ENCODE measurements at regions not wholly inside any gene's neighbourhood (a gene's known extent, or its start where the extent isn't known, plus 50 kb on each side); places are given as distances from the start of the nearest gene placed in this dataset.

DNA sequence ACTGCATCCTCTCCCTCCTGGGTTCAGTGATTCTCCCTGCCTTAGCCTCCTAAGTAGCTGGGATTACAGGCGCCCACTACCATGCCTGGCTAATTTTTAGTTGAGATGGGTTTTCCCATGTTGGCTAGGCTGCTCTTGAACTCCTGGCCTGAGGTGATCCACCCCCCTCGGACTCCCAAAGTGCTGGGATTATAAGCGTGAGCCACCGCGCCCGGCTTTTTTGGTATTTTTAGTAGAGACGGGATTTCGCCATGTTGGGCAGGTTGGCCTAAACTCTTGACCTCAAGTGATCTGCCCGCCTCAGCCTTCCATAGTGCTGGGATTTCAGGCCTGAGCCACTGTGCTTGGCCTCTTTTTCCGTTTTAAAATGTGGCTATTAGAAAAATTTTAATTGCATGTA lies 343.8 kb upstream of the RBFOX1 start:
- no peaks in the 10 kb centered on the region for H3K4me1 ChIP-seq (replicated peaks)
- no peak overlapping the region for H3K27ac ChIP-seq
- H3K27me3 ChIP-seq (replicated peaks; ENCODE audit: insufficient read depth): no peaks in the 10 kb centered on the region
- H3K4me3 ChIP-seq: no peak overlapping the region
- intact Hi-C loops (cut with DNase I): no loop called here
- WGBS: 95% methylated on average over 10 of the region's 10 CpGs
- TF ChIP-seq POLR2A (IDR thresholded peaks at IDR 0.05): no peak
- TF ChIP-seq, protein P1, sequence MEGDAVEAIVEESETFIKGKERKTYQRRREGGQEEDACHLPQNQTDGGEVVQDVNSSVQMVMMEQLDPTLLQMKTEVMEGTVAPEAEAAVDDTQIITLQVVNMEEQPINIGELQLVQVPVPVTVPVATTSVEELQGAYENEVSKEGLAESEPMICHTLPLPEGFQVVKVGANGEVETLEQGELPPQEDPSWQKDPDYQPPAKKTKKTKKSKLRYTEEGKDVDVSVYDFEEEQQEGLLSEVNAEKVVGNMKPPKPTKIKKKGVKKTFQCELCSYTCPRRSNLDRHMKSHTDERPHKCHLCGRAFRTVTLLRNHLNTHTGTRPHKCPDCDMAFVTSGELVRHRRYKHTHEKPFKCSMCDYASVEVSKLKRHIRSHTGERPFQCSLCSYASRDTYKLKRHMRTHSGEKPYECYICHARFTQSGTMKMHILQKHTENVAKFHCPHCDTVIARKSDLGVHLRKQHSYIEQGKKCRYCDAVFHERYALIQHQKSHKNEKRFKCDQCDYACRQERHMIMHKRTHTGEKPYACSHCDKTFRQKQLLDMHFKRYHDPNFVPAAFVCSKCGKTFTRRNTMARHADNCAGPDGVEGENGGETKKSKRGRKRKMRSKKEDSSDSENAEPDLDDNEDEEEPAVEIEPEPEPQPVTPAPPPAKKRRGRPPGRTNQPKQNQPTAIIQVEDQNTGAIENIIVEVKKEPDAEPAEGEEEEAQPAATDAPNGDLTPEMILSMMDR (IDR thresholded peaks at IDR 0.05): no peak
- no peak for TF ChIP-seq POLR2AphosphoS5 (IDR thresholded peaks at IDR 0.05)
- no peak for DNase-seq (ENCODE audit: low spot score)
- H3K36me3 ChIP-seq: no peaks in the 10 kb centered on the region
- H3K9me3 ChIP-seq: no peaks in the 10 kb centered on the region

DNA sequence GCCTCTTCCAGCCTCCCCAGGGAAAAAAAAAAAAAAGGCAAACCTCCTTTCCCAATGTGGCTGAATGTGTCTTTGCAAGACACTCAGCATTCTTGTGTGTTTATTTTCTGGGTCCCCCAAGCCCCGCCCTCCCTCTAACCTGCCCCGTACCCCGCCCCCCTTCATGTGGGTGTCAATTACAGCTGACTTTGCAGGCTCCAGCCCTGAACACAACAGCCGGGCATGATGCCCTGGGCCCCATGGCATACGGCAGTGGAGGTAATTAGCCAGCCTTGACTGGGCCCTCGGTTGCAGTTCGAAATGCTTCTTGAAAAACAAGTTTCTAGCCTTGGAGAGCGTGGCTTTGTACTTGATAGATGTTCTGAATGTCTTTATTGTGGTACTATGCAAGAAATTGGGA lies 354.7 kb upstream of the RBFOX1 start:
- no peak for DNase-seq (ENCODE audit: low spot score)
- Histone ChIP-seq H3K27me3 (replicated peaks; ENCODE audit: insufficient read depth) (no peaks in the 10 kb centered on the region), H3K27ac (no peak overlapping the region), H3K36me3 (no peaks in the 10 kb centered on the region), H3K4me3 (no peak overlapping the region), H3K4me1 (replicated peaks) (no peaks in the 10 kb centered on the region), H3K9me3 (no peaks in the 10 kb centered on the region)
- intact Hi-C loops (cut with DNase I): no loop called here
- TF ChIP-seq, protein P1 (IDR thresholded peaks at IDR 0.05): no peak
- TF ChIP-seq POLR2A (IDR thresholded peaks at IDR 0.05) (no peak), POLR2AphosphoS5 (IDR thresholded peaks at IDR 0.05) (no peak)
- WGBS: 24% methylated on average over 8 of the region's 8 CpGs

DNA sequence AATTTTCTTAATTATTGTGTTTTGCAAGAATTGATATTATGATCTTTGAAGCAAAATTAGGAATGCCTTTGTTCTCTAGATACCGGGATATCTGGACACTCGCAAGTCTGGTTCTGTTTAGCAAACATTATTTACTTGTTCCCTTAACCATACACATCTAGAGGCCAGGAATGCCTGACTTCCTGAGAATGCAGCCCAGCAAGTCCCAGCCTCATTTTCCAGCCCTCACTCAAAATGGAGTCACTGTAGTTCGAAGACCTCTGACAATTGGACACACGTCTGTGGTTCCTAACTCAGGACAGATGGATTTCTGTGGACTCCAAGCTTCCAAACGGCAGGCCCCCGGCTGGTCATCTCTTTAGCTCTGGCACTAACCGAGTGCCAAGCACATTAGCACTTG lies 355.4 kb upstream of the RBFOX1 start:
- TF ChIP-seq POLR2AphosphoS5 (IDR thresholded peaks at IDR 0.05) (no peak), POLR2A (IDR thresholded peaks at IDR 0.05) (no peak)
- TF ChIP-seq, protein P1 (IDR thresholded peaks at IDR 0.05): no peak
- Histone ChIP-seq H3K4me3 (no peak overlapping the region), H3K27me3 (replicated peaks; ENCODE audit: insufficient read depth) (no peaks in the 10 kb centered on the region), H3K4me1 (replicated peaks) (no peaks in the 10 kb centered on the region), H3K9me3 (no peaks in the 10 kb centered on the region), H3K27ac (no peak overlapping the region), H3K36me3 (no peaks in the 10 kb centered on the region)
- no peak for DNase-seq (ENCODE audit: low spot score)
- 54% methylated on average over 7 of the region's 7 CpGs for WGBS
- intact Hi-C loops (cut with DNase I): no loop called here

DNA sequence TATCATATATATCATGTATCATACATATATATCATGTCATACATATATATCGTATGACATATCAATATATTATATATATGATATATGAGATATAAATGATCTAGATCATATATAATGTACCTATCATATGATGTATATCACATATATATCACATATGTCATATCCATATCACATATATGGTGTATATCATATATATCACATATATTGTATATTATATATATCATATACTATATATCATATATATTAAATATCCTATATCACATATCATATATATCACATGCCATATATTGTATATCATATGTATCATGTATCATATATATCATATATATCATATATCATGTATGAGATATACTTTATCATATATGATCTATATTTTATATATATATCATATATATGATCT lies 355.9 kb upstream of the RBFOX1 start:
- H3K27ac ChIP-seq: no peak overlapping the region
- H3K27me3 ChIP-seq (replicated peaks; ENCODE audit: insufficient read depth): no peaks in the 10 kb centered on the region
- 92% methylated on average over 1 of the region's 1 CpG for WGBS
- no peaks in the 10 kb centered on the region for H3K9me3 ChIP-seq
- intact Hi-C loops (cut with DNase I): no loop called here
- TF ChIP-seq, protein P1 (IDR thresholded peaks at IDR 0.05): no peak
- TF ChIP-seq POLR2AphosphoS5 (IDR thresholded peaks at IDR 0.05) (no peak), POLR2A (IDR thresholded peaks at IDR 0.05) (no peak)
- no peak overlapping the region for H3K4me3 ChIP-seq
- DNase-seq (ENCODE audit: low spot score): no peak
- H3K4me1 ChIP-seq (replicated peaks): no peaks in the 10 kb centered on the region
- H3K36me3 ChIP-seq: no peaks in the 10 kb centered on the region

DNA sequence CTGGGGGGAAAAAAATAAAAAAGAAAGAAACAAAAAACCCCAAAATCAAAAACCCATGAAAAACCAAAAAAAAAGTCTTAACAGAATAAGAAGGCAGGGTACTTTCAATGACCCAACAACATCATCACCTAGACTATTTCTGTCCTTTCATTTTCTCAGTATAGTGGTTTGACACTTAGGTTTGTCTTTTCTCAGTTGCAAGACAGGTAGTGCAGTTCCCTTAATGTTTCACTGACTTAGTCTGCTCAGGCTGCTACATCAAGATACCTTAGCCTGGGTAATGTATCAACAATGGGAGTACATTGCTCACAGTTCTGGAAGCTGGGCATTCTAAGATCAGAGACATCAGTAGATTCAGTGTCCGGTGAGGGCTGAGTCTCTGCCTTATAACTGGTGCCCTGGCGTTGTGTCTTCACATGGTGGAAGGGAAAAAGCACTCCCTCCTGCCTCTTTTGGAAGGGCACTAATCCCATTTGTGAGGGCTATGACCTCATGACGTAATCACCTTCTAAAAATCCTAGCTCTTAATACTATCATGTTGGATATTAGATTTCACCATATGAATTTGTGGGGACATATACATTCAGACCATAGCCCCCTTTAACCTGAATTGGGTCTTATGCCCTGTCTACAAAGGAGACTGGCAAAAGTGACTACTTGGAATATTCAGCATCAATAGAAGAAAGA lies 362.3 kb upstream of the RBFOX1 start:
- H3K36me3 ChIP-seq: no peaks in the 10 kb centered on the region
- intact Hi-C loops (cut with DNase I): no loop called here
- H3K9me3 ChIP-seq: no peaks in the 10 kb centered on the region
- TF ChIP-seq POLR2A (IDR thresholded peaks at IDR 0.05): no peak
- TF ChIP-seq, protein P1 (IDR thresholded peaks at IDR 0.05): no peak
- no peak for TF ChIP-seq POLR2AphosphoS5 (IDR thresholded peaks at IDR 0.05)
- no peak for DNase-seq (ENCODE audit: low spot score)
- H3K27ac ChIP-seq: no peak overlapping the region
- H3K4me3 ChIP-seq: no peak overlapping the region
- H3K4me1 ChIP-seq (replicated peaks): no peaks in the 10 kb centered on the region
- no peaks in the 10 kb centered on the region for H3K27me3 ChIP-seq (replicated peaks; ENCODE audit: insufficient read depth)
- 89% methylated on average over 3 of the region's 3 CpGs for WGBS
